ENCODE measurements at regions not wholly inside any gene's neighbourhood (a gene's known extent, or its start where the extent isn't known, plus 50 kb on each side); places are given as distances from the start of the nearest gene placed in this dataset.

GRCh38 chr7:12982178-12982577 is 294.7 kb downstream of the ARL4A start:
- TF ChIP-seq CTCF (IDR thresholded peaks at IDR 0.05) = no peak
- TF ChIP-seq ZFX (IDR thresholded peaks at IDR 0.05; ENCODE audit: borderline replicate concordance) = no peak

All from 22Rv1 (cell line).